SK-N-DZ (cell line): ENCODE measurements at regions not wholly inside any gene's neighbourhood (a gene's known extent, or its start where the extent isn't known, plus 50 kb on each side); places are given as distances from the start of the nearest gene placed in this dataset.

Experiments used
- DNase-seq: peaks from one replicate; pipeline ENCODE4 v3.0.0-alpha.2; 2015; ENCODE audit warnings: low spot score
- small RNA-seq, 2 experiments: library from RNA; depleted of rRNA; stranded (forward); fragments of <200 nt; gene quantifications; one replicate each; pipeline ENCODE3, GENCODE V24; 2014

- no peak for DNase-seq
Observed at GRCh38 chr10:43702936-43703281, 54.2 kb upstream of the ZNF32 start.

DNA sequence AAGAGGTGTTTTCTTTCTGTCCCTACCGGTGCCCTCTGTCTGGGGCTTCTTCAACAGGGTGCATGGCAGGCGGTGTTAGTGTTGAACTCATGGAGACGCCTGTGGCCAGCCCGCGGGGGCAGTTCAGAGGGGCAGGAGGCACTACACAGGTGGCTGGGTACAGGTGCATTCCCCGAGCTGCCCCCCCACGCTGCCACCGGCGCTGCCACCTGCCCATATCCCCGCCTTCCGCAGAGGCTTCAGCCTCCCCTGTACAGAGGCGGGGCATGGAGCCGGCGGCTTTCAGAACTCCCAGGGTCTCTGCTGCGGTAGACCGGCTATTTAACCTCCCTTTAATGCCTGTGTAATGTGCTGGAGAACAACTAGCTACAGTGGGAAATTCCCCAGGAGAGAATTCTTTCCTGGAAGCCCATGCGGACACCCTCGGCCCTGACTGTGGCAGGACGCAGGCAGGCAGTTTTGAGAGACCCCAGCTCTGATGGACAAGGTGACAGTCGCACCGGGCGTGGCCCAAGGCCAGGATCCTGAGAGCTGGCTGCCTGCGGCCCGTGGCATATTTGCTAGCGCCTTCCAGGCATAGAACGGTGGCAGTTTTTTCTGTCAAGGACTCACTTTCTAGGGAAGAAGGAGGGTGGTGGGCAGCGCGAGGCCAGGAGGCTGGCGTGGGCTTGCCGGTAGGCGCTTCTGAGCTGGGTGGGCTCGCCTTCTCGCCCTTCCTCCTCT is 53.7 kb upstream of the ZNF32 start:
- no peak for DNase-seq

DNA sequence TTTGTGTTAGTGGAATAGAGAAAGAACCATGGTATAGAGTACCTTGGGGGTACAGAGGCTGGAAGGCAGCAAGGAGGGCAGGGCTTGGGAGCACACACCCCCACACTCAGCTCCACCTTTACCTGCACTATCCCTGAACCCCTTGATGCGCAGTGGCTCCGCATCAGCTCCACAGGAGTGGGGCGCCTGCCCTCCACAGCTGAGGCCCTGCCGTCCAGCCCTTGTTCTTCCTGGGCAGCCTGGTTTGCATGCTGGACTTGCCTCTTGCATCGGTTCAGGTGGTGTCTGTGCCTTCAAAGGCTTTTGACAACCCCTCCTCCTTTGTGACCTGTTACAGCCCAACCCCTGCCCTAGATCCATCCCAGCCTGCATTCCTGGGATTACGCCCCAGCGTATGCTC is 52.6 kb upstream of the ZNF32 start:
- DNase-seq: no peak

DNA sequence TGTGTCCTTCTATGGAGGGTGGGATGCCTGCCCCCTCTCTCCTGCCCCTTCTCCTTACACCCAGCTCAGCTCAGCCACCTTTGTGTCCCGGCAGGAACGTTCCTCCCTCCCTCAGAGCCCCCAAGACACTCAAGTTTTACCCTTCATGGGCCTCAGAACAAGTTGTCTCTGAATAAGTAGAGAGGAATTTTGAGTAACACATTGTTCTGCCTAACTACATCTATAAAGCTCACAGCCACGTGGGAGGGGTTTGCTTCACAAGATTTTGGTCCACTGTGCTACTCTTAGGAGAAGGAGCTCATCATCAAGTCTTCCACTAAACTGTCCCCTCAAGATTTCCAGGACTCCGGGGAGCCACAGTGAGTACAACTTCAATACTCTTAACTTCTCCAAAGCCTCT is 51.6 kb upstream of the ZNF32 start:
- DNase-seq: no peak

- DNase-seq: no peak
Observed at GRCh38 chr10:43699516-43699915, 50.8 kb upstream of the ZNF32 start.

Small RNAs in the stretch of these regions (small RNA-seq; reads per million reads assigned to genes)
- 0 reads per million in 2 experiments for gene UQCRHP3
